GM18511 (cell line): ENCODE measurements at regions not wholly inside any gene's neighbourhood (a gene's known extent, or its start where the extent isn't known, plus 50 kb on each side); places are given as distances from the start of the nearest gene placed in this dataset.

ENCODE experiments used
- ATAC-seq: cut with Tn5 transposase; IDR thresholded peaks from one replicate; pipeline ENCODE4 v1.9.1; 2021; ENCODE audit warnings: mild to moderate bottlenecking, moderate library complexity; ENCODE audit not compliant: unreplicated experiment

DNA sequence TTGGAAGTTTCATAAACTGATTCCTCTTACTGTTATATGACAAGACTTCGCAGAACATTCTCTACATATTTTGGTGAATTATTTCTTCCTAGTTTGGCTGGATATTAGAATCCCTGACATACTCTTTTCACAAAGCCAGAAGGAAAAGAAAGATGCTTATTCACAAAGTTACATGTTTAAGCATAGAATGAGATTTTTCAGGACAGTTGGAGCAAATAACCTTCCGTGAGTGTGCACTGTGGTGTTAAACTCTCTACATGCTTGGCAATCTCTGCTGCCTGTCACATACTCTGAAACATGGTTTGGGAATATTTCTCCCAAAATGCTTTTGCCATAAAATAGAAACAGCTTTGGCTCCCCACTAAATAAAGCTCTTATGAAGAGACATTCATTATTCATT, 230.0 kb upstream of the MTNR1B start:
- no peak for ATAC-seq

DNA sequence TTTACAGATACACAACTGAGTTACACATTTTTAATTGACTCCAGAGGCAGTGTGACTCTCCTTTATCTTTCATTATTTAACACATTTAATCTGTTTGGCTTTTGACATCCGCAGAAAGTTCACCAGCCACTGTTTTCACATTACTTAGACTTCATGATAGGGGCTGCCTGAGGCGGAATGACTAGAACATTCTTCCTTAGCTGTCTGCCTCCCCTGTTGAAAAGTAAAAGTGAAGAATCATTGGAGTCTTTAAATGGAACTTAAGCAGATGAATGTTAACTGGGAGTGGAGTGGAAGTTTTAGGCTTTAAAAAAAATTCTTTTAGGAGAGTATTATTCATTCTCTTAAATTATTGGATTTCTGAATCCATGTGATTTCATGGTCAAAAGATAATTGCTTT, 229.2 kb upstream of the MTNR1B start:
- ATAC-seq, result no peak

DNA sequence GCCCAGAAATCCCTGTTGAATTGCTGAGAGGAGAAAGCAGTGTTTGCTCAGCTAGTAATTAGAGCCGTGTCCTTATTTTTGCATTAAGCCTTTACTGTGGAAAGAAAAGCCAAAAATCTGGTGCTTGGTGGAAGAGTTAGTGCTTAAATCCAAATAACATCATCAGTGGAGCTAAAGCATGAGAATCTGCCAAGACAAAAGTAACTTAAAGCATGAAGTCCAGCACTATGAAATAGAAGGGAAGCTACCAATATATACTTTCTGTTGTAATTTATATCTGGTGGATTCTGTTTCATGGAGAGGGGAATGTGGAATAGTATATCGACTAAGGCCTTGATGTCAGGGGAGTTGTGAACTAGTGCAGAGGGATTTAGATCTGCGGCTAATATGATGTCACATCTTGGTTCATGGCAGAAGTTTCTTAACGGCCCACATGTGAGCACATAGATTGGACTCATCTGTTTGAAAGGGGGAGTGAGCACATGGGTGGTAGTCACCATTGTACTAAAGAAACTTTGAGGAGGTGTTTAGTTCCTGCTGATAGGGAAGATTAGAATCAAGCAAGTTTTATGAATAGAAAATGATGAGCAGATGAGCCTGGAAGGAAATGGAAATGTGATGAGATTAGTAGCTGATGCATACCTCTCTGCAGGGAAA, 224.4 kb upstream of the MTNR1B start:
- no peak for ATAC-seq

DNA sequence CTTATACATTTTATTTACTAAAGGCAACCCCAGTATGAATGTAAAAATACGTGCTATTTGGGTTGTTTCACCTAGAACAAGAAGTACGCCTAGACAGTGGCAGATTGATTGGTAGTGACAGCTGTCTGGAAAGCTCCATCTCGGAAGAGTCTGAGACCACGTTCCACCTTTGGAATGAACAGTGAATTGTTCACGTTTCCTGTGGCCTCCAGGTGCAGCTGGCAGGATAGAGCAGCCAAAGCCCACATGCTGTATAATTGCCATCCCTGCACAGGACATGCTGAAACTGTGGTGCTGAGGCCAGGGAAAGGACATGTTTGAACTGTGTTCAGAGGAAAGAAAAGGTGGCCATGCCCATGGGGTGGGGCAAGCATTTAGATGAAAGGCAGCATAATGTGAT, 218.7 kb upstream of the MTNR1B start:
- no peak for ATAC-seq

DNA sequence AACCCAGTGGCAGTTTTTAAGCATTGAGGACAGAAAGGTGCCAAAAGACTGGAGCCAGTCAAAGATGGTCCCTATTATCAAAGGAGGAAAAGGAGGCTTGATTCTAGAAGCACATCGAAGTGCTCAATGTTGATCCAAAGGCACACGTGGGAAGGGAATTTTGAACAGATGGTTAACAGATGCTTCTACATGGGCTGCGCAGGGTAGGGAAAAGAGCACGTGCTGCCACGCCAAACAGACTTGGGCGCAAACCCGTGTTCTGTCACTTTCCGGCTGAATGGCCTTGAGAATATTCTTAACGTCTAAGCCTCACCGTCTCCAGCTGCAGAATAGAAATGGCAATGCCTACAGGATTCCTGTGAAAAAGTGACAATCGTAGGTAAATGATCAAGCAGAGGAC, 217.9 kb upstream of the MTNR1B start:
- ATAC-seq, result no peak

DNA sequence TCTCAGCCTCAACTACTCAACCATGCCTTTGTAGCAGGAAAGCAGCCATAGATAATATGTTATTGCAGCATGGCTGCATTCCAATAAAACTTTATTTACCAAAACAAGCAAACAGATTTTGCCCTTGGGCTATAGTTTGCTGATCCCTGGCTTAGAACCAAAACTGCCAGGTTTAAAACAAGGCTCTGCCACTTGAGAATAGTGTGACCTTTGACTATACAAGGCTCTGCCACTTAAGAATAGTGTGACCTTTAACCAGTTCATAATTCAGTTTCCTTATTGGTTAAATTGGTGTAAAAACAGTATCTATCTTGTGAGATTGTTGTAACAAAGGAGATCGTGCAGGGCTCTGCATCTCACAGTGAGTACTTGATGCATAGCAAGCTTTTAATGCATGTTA, 217.3 kb upstream of the MTNR1B start:
- ATAC-seq, result no peak

DNA sequence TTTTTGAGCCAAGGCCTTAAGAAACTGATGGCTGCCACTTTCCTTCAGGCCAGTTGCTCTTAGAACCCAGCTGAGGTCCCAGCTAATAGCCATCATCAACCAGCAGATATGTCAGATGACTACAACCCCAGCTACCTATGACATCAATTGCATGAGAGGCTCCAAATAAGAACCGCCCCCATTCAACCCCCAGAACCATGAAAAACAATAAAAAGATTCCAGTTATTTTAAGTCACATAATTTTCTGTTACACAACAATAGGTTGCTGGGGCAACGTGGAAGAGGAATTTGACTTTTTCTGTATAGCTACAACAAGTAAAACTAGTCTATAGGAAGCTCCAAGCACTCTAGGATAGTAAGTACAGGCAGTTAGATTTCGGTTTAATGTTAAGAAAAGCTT, 216.3 kb upstream of the MTNR1B start:
- no peak for ATAC-seq

DNA sequence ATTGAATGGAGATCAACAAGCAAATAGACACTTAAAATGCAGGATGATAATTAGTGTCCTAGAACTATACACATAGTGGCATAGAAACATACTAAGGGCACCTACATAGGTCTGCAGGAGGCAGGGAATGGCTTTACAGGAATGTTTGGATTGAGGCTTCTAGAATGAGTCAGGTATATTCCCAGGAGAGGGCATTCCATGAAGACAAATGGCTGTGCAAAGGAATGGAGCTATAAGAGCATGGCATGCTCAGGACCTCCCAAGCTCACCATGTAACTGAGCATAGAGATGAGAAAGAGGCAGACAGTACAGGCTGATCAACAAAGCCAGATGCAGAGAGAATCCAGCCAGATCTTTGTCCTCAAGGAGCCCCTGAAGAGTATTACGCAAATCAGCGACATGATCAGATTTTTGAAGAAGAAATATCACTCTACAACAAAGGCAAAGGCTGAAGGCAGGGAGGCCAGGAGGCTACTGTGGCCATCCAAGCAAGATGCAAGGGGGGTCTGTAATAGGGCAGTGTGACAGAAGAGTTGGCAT, 211.1 kb upstream of the MTNR1B start:
- ATAC-seq, result no peak

DNA sequence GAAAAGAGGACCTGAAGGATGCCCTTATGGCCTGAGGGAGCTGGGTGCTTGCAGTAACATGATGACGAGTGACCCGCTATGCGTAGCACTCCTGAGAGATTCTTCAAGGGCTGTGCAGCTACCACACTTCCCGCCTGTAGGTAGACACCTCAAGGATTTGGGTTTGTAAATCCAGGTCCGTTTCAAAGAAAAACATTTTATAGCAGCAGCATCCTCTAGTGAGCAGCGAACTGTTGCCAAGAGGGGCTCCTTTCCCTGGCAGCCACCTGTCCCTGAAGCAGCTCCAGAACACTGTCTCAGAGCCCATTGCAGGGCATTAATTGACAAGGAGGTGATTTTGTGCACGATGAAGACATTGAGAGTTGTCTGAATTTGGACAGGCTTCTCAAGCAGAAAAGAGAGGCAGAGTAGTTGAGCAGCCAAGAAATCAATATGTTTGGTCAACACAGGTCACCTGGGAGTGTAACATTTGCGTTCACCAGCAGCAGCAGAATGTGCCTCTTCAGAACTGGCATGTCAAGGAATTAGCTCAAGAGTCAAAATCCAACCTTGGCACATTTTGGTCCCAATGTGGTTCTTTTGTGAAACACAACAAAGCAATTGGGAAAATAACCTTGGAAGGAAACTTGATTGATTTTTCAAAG, 209.8 kb upstream of the MTNR1B start:
- ATAC-seq, result no peak

DNA sequence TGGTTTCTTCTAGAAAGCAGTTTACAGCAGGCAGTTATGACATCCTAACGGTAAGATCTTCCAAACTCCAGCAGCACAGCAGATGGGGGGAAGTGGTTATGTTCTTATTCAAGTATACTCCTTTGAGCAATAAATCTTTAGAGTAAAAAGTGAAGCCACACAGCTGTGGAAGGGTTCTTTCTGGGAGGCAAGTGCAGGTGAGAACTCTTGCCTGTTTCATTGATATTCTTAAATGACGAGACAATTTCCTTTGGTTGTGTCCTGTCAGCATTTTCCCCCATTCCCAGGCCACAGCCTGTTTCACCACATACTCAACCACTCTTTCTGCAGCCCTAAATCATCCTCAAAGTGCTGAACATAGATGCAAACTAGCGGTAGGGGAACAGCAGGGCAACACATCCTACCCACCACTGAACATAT, 207.3 kb upstream of the MTNR1B start:
- no peak for ATAC-seq

DNA sequence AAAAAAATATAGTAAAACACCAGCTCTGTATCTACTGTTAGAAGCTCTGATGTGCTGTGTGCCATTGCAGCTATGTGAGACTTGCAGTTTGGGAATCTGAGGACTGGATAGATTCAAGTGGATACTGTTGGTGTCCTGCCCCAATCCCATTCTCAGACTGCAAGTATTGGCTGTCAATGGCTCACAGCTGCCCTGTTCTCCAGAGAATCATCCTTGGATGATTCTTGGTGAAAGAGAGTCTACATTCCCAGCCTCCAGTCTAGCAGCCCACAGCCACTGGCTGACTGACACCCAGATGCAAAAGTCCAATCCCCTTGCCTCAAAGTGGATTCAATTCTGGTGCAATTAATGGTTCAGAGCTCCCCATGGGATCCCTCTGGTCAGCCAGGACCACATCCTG, 206.1 kb upstream of the MTNR1B start:
- no peak for ATAC-seq

DNA sequence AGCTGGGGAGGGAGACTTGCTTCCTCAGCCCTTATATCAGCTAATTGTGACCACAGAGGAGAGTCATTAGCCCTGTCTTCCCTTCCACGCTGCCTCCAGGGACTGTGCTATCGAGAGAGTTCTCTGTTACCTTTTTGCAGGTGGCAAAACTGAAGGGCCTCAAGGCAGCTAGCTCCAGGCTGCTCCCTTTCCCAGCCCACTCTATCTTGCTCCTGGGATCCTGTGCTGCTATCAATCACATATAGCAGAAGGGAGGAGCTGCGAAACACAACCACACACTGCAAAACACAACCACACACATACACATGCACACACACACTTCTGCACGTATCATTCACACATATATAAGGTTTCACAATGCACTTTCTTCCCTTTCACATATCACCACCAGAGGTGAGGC, 205.3 kb upstream of the MTNR1B start:
- ATAC-seq, result no peak

DNA sequence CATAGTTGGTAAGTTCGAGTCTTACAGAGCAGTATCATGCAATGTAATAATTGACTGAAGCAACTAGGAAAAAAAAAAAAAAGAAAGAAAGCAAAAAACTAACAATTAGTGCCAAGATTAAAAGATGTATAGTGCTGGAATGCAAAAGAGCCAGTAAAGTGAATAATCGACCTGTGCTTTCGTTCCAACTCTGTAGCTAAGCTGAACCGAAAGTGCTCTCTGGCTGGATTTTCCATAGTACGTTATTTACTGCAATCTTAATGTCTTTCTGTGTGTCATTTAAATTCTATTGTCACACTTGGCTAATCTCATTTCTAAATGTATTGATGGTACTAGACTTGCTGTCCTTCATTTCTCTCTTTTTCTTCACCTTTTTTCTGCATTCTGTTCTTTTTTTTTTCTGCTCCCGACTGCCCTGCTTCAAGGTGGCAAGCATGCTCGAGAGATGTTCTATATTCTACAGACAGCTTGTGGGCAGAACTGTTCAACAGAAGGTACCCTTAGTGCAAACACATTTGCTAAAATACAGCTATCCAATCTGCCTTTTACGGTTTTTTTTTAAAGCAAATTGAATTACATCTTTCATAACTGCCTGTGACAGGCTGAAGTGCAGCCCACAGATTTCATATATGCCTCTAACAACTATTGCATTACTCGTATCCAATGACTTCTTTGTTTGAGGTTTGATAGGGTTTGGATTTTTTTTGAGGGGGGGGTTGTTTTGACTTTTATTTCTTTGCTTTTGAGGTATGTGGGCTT, 204.2 kb upstream of the MTNR1B start:
- no peak for ATAC-seq

DNA sequence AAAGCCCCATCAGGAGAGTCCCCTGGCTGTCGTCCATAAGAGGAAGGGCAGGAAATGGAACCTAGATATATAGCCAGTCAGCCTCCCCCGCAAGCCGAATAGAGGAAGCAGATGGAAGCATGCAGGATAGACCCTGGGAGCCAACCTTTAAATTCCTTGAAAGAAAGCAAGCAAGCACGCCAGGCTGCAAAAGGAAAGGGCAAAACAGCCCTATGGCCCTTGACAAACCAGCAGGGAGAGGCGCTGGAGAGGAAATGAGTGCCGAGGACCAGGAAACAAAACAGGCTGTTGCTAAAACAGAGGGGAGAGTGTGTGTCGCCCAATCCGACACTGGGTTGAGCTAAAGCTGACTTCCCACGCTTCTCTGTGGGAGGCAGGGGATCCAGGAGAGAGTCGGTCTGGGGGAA, 203.5 kb upstream of the MTNR1B start:
- ATAC-seq, result no peak

DNA sequence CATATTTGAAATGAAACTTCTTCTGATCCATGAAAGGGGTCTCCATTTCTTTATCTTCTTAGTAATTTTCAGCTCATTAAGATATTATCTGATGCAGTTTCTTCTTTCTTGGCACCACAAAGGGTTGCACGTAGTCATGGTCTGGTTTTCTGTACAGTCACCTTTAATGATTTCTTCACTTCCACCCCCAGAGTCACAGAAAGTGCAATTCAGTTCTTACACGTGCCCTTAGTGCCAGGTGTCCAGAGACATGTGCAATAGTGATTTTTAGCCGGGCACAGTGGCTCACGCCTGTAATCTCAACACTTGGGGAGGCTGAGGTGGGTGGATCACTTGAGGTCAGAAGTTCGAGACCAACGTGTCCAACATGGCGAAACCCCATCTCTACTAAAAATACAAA, 202.8 kb upstream of the MTNR1B start:
- ATAC-seq, result no peak

DNA sequence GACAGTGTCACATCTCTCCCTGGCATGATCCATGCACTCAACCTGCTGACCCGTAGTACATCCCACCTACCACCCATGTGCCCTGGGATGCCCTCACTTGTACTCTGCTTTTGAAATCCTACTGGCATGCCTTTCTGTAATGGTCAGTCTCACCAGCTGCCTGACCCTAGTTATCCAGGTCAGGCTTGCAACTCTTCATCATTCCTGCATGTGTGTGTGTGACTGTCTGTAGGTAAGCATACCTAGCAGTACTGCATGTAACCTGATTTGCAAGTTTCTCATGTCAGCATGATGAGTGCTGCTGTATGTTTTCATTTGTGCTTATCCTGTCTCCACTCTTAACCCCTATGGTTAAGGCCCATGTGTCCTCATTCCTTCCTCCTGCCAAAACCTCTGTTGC, 202.0 kb upstream of the MTNR1B start:
- no peak for ATAC-seq

DNA sequence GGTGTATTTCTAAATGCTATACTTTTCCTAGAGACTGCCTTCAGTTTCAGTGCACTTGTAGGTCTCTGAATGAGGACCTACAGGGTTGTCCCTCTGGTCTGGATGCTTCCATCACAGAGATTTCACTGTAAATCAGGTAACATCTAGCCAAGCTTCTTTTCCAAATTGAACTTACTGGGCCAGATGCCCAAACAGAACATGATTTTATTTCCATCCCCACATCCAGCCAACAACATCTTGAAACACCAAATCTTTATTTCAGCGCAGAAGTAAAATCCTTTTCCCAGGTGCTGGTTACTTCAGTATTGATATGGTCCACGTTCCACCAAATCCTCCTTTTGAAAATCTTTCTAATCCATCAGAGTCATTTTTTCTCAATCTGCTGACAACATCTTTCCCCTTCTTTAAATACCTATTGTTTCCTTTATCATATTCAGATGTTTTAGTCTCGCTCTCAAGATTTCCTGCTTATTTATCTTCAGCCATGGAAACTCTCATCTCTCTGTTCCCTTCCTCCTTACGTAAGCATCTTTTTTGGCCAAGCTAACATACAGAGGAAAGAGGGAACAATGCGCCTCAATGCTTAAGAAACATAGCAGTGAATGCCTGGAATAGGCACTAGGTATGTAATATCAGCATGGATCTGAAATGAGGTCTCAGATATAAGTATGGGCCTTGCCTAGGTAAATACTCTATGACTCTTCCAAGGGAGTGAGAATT, 201.2 kb upstream of the MTNR1B start:
- ATAC-seq, result no peak

DNA sequence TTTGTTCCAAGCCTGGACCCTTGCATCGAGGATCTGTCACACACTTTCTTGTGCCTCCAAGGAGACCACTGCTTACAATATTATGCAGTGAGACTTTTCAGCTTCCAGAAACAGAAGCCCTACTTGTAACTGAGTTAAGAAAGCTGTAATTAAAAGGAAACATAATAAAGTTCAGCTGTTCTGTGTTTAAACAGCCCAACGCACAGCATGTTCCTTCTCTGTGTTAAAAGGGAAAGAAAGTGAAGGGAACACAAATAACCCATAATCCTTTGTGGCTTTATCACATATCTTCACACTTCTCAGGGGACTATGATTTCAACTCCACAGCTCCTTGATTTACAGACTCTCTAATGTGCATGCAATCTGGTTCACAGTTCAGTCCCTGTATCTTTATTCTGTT, 200.3 kb upstream of the MTNR1B start:
- no peak for ATAC-seq

DNA sequence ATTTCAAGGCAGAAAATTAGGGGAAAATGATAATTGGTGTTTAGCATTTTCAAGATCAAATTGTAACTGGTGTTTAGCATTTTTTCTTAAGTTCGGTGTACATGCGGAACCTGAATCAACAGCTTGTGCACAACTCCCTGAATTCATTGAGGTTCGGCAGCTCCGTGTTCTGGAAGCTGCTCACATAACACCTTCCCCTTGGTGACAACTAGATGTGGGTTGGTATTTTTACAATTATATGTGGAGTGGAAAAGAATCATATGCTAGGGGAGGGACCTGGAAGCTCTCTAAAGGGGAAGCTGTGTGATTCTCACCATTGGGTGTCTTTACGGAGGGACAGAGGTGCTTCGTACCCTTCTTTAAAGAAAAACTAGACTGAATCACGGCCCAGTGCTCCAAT, 199.0 kb upstream of the MTNR1B start:
- no peak for ATAC-seq

DNA sequence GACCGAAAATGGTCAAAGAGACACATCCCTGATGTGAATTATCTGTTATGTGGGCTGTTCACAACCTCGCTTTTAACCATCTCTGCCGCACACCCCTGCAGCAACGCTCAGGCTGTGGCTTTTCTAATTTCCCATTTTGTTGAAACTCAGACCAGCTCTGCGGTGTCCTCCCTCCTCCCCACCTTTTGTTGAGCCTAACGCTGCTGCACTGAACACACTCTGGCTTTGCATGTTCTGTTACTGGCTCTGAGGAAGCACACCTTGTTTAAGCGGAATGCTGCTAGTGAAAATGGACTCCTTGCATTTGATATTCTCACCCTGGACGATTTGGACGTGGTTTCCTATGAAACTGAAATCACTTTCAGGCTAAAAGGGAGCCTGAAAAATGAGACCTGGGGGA, 198.5 kb upstream of the MTNR1B start:
- ATAC-seq, result no peak

DNA sequence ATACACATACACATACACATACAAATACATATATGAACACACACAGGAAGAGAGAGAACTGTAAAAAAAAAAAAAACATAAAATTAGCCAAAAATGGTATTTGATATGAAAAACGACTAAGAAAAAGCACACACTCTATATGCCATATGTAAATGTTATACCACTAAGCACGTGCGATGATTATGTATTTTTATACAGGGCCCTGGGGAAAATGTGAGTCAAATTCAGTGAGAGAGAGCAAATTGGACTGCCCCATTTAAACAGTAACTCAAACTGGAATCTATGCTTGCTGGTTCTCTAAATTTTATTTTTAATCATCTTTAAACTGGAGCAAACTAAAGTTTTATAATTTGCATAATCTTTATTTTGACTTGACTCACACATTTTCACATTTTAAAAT, 197.8 kb upstream of the MTNR1B start:
- ATAC-seq, result no peak
